A673 (cell line): ENCODE measurements at regions not wholly inside any gene's neighbourhood (a gene's known extent, or its start where the extent isn't known, plus 50 kb on each side); places are given as distances from the start of the nearest gene placed in this dataset.

ENCODE experiments used
- CTCF ChIP-seq: fragments of 300-800, 200-600 bp; sonication (generic); conservative IDR thresholded peaks from 2 replicates; pipeline ENCODE4 v1.5.1; 2017; ENCODE audit warnings: low read depth, mild to moderate bottlenecking, antibody characterized with exemption, low read length, moderate library complexity, mixed read lengths
- EZH2 ChIP-seq: fragments of 200-600 bp; sonication (generic); IDR thresholded peaks from 2 replicates; pipeline ENCODE4 v1.6.1; 2017; ENCODE audit warnings: borderline replicate concordance, low read depth, mild to moderate bottlenecking, mixed read lengths, antibody characterized with exemption, low read length; ENCODE audit not compliant: poor library complexity, severe bottlenecking

- no peak for TF ChIP-seq CTCF
- TF ChIP-seq EZH2, result no peak
These were observed 171.0 kb downstream of the OSR1 start for GRCh38 chr2:19187323-19188020.
